ENCODE measurements at regions not wholly inside any gene's neighbourhood (a gene's known extent, or its start where the extent isn't known, plus 50 kb on each side); places are given as distances from the start of the nearest gene placed in this dataset.

DNA sequence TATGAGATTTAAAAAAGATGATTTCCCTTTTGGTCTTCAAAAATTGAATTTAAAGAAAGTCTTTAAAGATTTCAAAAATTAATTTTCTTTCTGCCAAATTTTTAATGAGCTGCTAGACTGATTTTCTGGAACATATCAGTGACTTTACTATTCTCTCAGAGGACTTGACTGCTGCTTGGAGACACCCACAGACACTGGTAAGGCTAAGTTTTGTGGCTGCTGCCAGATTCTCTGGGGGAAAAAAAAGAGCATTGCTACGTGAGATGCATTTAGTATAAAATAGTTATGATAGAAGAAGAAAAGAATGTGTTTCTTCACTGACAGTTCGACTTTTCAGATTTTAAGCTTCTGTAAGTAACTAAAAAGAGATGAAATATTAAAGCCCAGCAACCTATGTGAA, 193.3 kb upstream of the GRIN3A start:
- Histone ChIP-seq H3K4me2 (ENCODE audit: low read length) (no peak overlapping the region), H3K79me2 (replicated peaks; ENCODE audit: insufficient read depth, low read length) (no peaks in the 10 kb centered on the region), H3K4me3 (ENCODE audit: low read length) (no peak overlapping the region), H3F3A (ENCODE audit: insufficient read depth, low read length, poor library complexity, severe bottlenecking) (no peaks in the 10 kb centered on the region), H3K27ac (ENCODE audit: low read length) (no peak overlapping the region), H3K9me3 (ENCODE audit: low read length) (no peaks in the 10 kb centered on the region), H3K9me2 (ENCODE audit: insufficient read depth, low read length) (no peaks in the 10 kb centered on the region), H3K27me3 (ENCODE audit: insufficient read depth, low read depth, low read length) (no peaks in the 10 kb centered on the region), H2AFZ (ENCODE audit: low read depth, low read length) (no peak overlapping the region), H4K20me1 (ENCODE audit: insufficient read depth) (no peaks in the 10 kb centered on the region), H3K36me3 (ENCODE audit: insufficient read depth, low read length) (no peaks in the 10 kb centered on the region), H3K9ac (ENCODE audit: low read length) (no peak overlapping the region)
- TF ChIP-seq POLR2AphosphoS5 (IDR thresholded peaks at IDR 0.05) (no peak), TAF1 (IDR thresholded peaks at IDR 0.05; ENCODE audit: low read depth) (no peak), RAD21 (conservative IDR thresholded peaks at IDR 0.05) (no peak), EP300 (conservative IDR thresholded peaks at IDR 0.05; ENCODE audit: poor library complexity, severe bottlenecking) (no peak), MXI1 (conservative IDR thresholded peaks at IDR 0.05; ENCODE audit: poor library complexity, severe bottlenecking) (no peak), EZH2 (IDR thresholded peaks at IDR 0.05; ENCODE audit: borderline replicate concordance, insufficient read depth, low read length, poor library complexity, severe bottlenecking) (no peak), SMC3 (conservative IDR thresholded peaks at IDR 0.05; ENCODE audit: poor library complexity) (no peak)
- TF ChIP-seq, protein P1, sequence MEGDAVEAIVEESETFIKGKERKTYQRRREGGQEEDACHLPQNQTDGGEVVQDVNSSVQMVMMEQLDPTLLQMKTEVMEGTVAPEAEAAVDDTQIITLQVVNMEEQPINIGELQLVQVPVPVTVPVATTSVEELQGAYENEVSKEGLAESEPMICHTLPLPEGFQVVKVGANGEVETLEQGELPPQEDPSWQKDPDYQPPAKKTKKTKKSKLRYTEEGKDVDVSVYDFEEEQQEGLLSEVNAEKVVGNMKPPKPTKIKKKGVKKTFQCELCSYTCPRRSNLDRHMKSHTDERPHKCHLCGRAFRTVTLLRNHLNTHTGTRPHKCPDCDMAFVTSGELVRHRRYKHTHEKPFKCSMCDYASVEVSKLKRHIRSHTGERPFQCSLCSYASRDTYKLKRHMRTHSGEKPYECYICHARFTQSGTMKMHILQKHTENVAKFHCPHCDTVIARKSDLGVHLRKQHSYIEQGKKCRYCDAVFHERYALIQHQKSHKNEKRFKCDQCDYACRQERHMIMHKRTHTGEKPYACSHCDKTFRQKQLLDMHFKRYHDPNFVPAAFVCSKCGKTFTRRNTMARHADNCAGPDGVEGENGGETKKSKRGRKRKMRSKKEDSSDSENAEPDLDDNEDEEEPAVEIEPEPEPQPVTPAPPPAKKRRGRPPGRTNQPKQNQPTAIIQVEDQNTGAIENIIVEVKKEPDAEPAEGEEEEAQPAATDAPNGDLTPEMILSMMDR (IDR thresholded peaks at IDR 0.05; ENCODE audit: poor library complexity, severe bottlenecking) = no peak
- TF ChIP-seq, protein P2, sequence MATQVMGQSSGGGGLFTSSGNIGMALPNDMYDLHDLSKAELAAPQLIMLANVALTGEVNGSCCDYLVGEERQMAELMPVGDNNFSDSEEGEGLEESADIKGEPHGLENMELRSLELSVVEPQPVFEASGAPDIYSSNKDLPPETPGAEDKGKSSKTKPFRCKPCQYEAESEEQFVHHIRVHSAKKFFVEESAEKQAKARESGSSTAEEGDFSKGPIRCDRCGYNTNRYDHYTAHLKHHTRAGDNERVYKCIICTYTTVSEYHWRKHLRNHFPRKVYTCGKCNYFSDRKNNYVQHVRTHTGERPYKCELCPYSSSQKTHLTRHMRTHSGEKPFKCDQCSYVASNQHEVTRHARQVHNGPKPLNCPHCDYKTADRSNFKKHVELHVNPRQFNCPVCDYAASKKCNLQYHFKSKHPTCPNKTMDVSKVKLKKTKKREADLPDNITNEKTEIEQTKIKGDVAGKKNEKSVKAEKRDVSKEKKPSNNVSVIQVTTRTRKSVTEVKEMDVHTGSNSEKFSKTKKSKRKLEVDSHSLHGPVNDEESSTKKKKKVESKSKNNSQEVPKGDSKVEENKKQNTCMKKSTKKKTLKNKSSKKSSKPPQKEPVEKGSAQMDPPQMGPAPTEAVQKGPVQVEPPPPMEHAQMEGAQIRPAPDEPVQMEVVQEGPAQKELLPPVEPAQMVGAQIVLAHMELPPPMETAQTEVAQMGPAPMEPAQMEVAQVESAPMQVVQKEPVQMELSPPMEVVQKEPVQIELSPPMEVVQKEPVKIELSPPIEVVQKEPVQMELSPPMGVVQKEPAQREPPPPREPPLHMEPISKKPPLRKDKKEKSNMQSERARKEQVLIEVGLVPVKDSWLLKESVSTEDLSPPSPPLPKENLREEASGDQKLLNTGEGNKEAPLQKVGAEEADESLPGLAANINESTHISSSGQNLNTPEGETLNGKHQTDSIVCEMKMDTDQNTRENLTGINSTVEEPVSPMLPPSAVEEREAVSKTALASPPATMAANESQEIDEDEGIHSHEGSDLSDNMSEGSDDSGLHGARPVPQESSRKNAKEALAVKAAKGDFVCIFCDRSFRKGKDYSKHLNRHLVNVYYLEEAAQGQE (IDR thresholded peaks at IDR 0.05; ENCODE audit: borderline replicate concordance) = no peak

DNA sequence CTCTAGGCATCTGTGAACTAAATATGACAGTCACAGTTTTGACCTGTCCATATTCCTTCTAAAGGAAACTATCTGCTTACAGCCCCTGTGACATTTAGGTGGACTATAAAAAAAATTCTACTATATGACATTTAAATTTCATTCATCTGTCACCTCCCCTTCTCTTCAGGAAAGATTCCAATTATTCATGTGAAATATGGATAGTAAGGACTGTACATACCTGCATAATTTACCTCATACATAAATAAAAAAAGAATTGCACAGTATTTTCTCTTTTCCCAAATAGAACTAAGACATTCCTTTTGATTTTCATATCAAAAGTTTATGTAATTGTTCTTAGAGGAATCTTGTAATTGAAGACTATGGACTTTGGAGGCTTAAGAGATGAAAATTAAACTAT, 192.3 kb upstream of the GRIN3A start:
- Histone ChIP-seq H4K20me1 (ENCODE audit: insufficient read depth) (no peaks in the 10 kb centered on the region), H3K9me3 (ENCODE audit: low read length) (no peaks in the 10 kb centered on the region), H3K9me2 (ENCODE audit: insufficient read depth, low read length) (no peaks in the 10 kb centered on the region), H2AFZ (ENCODE audit: low read depth, low read length) (no peak overlapping the region), H3K27me3 (ENCODE audit: insufficient read depth, low read depth, low read length) (no peaks in the 10 kb centered on the region), H3K36me3 (ENCODE audit: insufficient read depth, low read length) (no peaks in the 10 kb centered on the region), H3K9ac (ENCODE audit: low read length) (no peak overlapping the region), H3K79me2 (replicated peaks; ENCODE audit: insufficient read depth, low read length) (no peaks in the 10 kb centered on the region), H3K4me3 (ENCODE audit: low read length) (no peak overlapping the region), H3F3A (ENCODE audit: insufficient read depth, low read length, poor library complexity, severe bottlenecking) (no peaks in the 10 kb centered on the region), H3K4me2 (ENCODE audit: low read length) (no peak overlapping the region), H3K27ac (ENCODE audit: low read length) (no peak overlapping the region)
- no peak for TF ChIP-seq EZH2 (IDR thresholded peaks at IDR 0.05; ENCODE audit: borderline replicate concordance, insufficient read depth, low read length, poor library complexity, severe bottlenecking)
- TF ChIP-seq, protein P1 (IDR thresholded peaks at IDR 0.05; ENCODE audit: poor library complexity, severe bottlenecking) = no peak
- no peak for TF ChIP-seq POLR2AphosphoS5 (IDR thresholded peaks at IDR 0.05)
- TF ChIP-seq TAF1 (IDR thresholded peaks at IDR 0.05; ENCODE audit: low read depth) = no peak
- TF ChIP-seq MXI1 (conservative IDR thresholded peaks at IDR 0.05; ENCODE audit: poor library complexity, severe bottlenecking) = no peak
- no peak for TF ChIP-seq EP300 (conservative IDR thresholded peaks at IDR 0.05; ENCODE audit: poor library complexity, severe bottlenecking)
- no peak for TF ChIP-seq SMC3 (conservative IDR thresholded peaks at IDR 0.05; ENCODE audit: poor library complexity)
- TF ChIP-seq, protein P2 (IDR thresholded peaks at IDR 0.05; ENCODE audit: borderline replicate concordance) = no peak
- no peak for TF ChIP-seq RAD21 (conservative IDR thresholded peaks at IDR 0.05)

Data from neural cell (in vitro differentiated cells).